T-cell (primary cell): ENCODE measurements at regions not wholly inside any gene's neighbourhood (a gene's known extent, or its start where the extent isn't known, plus 50 kb on each side); places are given as distances from the start of the nearest gene placed in this dataset.
"Not testable (repeated sequence)": the region's sequence is repeated elsewhere in the genome, so short reads cannot be mapped to it uniquely, and the experiment has no call there.

Experiments used
- ATAC-seq, 4 experiments: fragments of 200-7000 bp in 3 of 4; fragments of 150-1000 bp in 1 of 4; cut with Tn5 transposase; replicated peaks in 1 of 4; 1 replicate in 3 of 4; 2 replicates in 1 of 4; pipeline ENCODE4 v1.10.0; 2021; ENCODE audit warnings: moderate library complexity in 3 of 4, mild to moderate bottlenecking in 2 of 4, moderate number of reproducible peaks in 1 of 4
- CTCF ChIA-PET, 2 donors: fragments of 300-600 bp; sonication (Branson Sonifier 250); formaldehyde crosslinking; loops; one replicate each; lab custom pipeline; 2022; ENCODE audit warnings: antibody characterized with exemption in 2 of 2; lab: Charles Lee
- POLR2A ChIA-PET, 2 donors: fragments of 300-600 bp; sonication (Branson Sonifier 250); formaldehyde crosslinking; loops; one replicate each; lab custom pipeline; 2022; ENCODE audit warnings: antibody characterized with exemption in 2 of 2; lab: Charles Lee
- DNase-seq, 35 experiments: peaks; one replicate each; pipeline versions ENCODE4 v3.0.0 to v3.0.0-alpha.2; 2013 to 2023
- H3K27ac ChIP-seq: one replicate; pipeline ENCODE4 v1.5.1; 2013; ENCODE audit warnings: low read length
- H3K27me3 ChIP-seq, 2 experiments: replicated peaks in 1 of 2; 1 replicate in 1 of 2; 2 replicates in 1 of 2; pipeline versions ENCODE4 v1.6.1 to v1.7.0; 2013; ENCODE audit warnings: low read length in 1 of 2, mixed read lengths in 1 of 2; ENCODE audit not compliant: control insufficient read depth in 2 of 2, insufficient read depth in 2 of 2; ENCODE audit errors: extremely low read depth in 1 of 2
- H3K36me3 ChIP-seq, 2 donors: 1 replicate in 1 of 2; 2 replicates in 1 of 2; pipeline versions ENCODE4 v1.6.1 to v1.7.0; 2013; ENCODE audit warnings: low read length in 1 of 2; ENCODE audit not compliant: control insufficient read depth in 2 of 2, insufficient read depth in 1 of 2; ENCODE audit errors: extremely low read depth in 1 of 2
- H3K4me1 ChIP-seq, 2 experiments: 1 replicate in 1 of 2; 2 replicates in 1 of 2; pipeline versions ENCODE4 v1.6.1 to v1.7.0; 2013; ENCODE audit warnings: low read length in 2 of 2, mixed read lengths in 1 of 2; ENCODE audit not compliant: insufficient read depth in 2 of 2, control insufficient read depth in 1 of 2; ENCODE audit errors: extremely low read depth in 1 of 2
- H3K4me3 ChIP-seq, 2 donors: 1 replicate in 1 of 2; 2 replicates in 1 of 2; pipeline versions ENCODE4 v1.5.1 to v1.7.0; 2013; ENCODE audit warnings: mild to moderate bottlenecking in 2 of 2, low read length in 1 of 2, moderate library complexity in 1 of 2; ENCODE audit not compliant: control insufficient read depth in 1 of 2; ENCODE audit errors: extremely low read depth in 1 of 2
- H3K9me3 ChIP-seq: 2 replicates; pipeline ENCODE4 v1.7.0; 2013
- H3K27ac Mint-ChIP-seq, 2 donors: one replicate each; pipeline ENCODE4 v1.8.0; 2020 to 2021; ENCODE audit warnings: mild to moderate bottlenecking in 2 of 2, mixed read lengths in 2 of 2
- H3K27me3 Mint-ChIP-seq, 2 donors: one replicate each; pipeline ENCODE4 v1.8.0; 2021 to 2022; ENCODE audit warnings: mixed read lengths in 2 of 2
- H3K36me3 Mint-ChIP-seq: one replicate; pipeline ENCODE4 v1.8.0; 2021; ENCODE audit warnings: mixed read lengths
- H3K4me1 Mint-ChIP-seq, 3 donors: one replicate each; pipeline ENCODE4 v1.8.0; 2020 to 2022; ENCODE audit warnings: mixed read lengths in 3 of 3, mild to moderate bottlenecking in 1 of 3
- H3K4me3 Mint-ChIP-seq, 3 donors: one replicate each; pipeline ENCODE4 v1.8.0; 2020 to 2022; ENCODE audit warnings: mild to moderate bottlenecking in 3 of 3, mixed read lengths in 3 of 3, moderate library complexity in 3 of 3
- H3K9me3 Mint-ChIP-seq, 3 donors: one replicate each; pipeline ENCODE4 v1.8.0; 2020 to 2022; ENCODE audit warnings: mixed read lengths in 3 of 3
- WGBS: methylation state at CpG from one replicate; pipeline ENCODE4 v1.1.5; 2013; ENCODE audit warnings: missing lambda C conversion rate; ENCODE audit not compliant: insufficient coverage; 5-methylcytosine and 5-hydroxymethylcytosine counted together

- DNase-seq (no peak), ATAC-seq (no peak)
- H3K27ac ChIP-seq: no peak overlapping the region
- Mint-ChIP-seq H3K27ac (no peak overlapping the region), H3K9me3 (no peaks in the 10 kb centered on the region), H3K36me3 (no peaks in the 10 kb centered on the region), H3K4me3 (no peak overlapping the region), H3K27me3 (peaks cover 0 to 6% of the 10 kb centered on the region in 2 donors), H3K4me1 (no peaks in the 10 kb centered on the region)
- ChIA-PET POLR2A (no interaction called here), CTCF (interaction anchor here in 1 of 2 donors (0.9 kb wide), 1 partner anchor 9 kb away, joined by 4 read pairs; no protein-coding TSS in a partner anchor)
- H3K36me3 ChIP-seq: no peaks in the 10 kb centered on the region
- H3K4me3 ChIP-seq: no peak overlapping the region
- peaks cover 0 to 3% of the 10 kb centered on the region in 2 experiments for H3K27me3 ChIP-seq
- H3K4me1 ChIP-seq: no peaks in the 10 kb centered on the region
- WGBS: 81% methylated on average over 1 of the region's 2 CpGs
- no peaks in the 10 kb centered on the region for H3K9me3 ChIP-seq
Measured at GRCh38 chr7:32221736-32222135, 151.5 kb upstream of the PDE1C start.

- no CpG with 5 or more reads among the region's 2 CpGs for WGBS
- Mint-ChIP-seq H3K27me3 (peaks cover 0 to 6% of the 10 kb centered on the region in 2 donors), H3K4me1 (no peaks in the 10 kb centered on the region), H3K36me3 (no peaks in the 10 kb centered on the region), H3K4me3 (no peak overlapping the region), H3K9me3 (no peaks in the 10 kb centered on the region), H3K27ac (no peak overlapping the region)
- CTCF ChIA-PET: interaction anchor here in 1 of 2 donors (0.8 kb wide), 1 partner anchor 10 kb away, joined by 3 read pairs; no protein-coding TSS in a partner anchor
- Histone ChIP-seq H3K36me3 (no peaks in the 10 kb centered on the region), H3K4me3 (no peak overlapping the region), H3K27ac (no peak overlapping the region), H3K27me3 (peaks cover 0 to 3% of the 10 kb centered on the region in 2 experiments), H3K9me3 (no peaks in the 10 kb centered on the region), H3K4me1 (no peaks in the 10 kb centered on the region)
- ATAC-seq (no peak), DNase-seq (no peak)
- POLR2A ChIA-PET: no interaction called here
Measured at GRCh38 chr7:32221056-32221455, 150.8 kb upstream of the PDE1C start.

GRCh38 chr7:32219831-32220230 is 149.6 kb upstream of the PDE1C start:
- H3K36me3 Mint-ChIP-seq: not testable (repeated sequence)
- CTCF ChIA-PET: interaction anchor here in 1 of 2 donors (0.7 kb wide), 1 partner anchor 57 kb away, joined by 3 read pairs; no protein-coding TSS in a partner anchor

GRCh38 chr7:32219416-32219815 is 149.2 kb upstream of the PDE1C start:
- H3K4me3 Mint-ChIP-seq: no peak overlapping the region
- Histone ChIP-seq H3K27ac (no peak overlapping the region), H3K4me3 (no peak overlapping the region), H3K9me3 (no peaks in the 10 kb centered on the region), H3K4me1 (no peaks in the 10 kb centered on the region), H3K36me3 (no peaks in the 10 kb centered on the region), H3K27me3 (peaks cover 0 to 3% of the 10 kb centered on the region in 2 experiments)
- ATAC-seq (no peak), DNase-seq (no peak)
- CTCF ChIA-PET: no interaction called here
- H3K4me1 Mint-ChIP-seq: no peaks in the 10 kb centered on the region
- POLR2A ChIA-PET: no interaction called here
- 83% methylated on average over 2 of the region's 3 CpGs for WGBS
- no peaks in the 10 kb centered on the region for H3K36me3 Mint-ChIP-seq
- peaks cover 0 to 6% of the 10 kb centered on the region in 2 donors for H3K27me3 Mint-ChIP-seq
- no peaks in the 10 kb centered on the region for H3K9me3 Mint-ChIP-seq
- no peak overlapping the region for H3K27ac Mint-ChIP-seq

More at GRCh38 chr7:32219831-32220230, 149.6 kb upstream of the PDE1C start:
- ATAC-seq, H3K27ac ChIP-seq, H3K27me3 ChIP-seq, H3K9me3 Mint-ChIP-seq, H3K4me3 Mint-ChIP-seq, POLR2A ChIA-PET, H3K4me1 Mint-ChIP-seq, H3K4me3 ChIP-seq, H3K27ac Mint-ChIP-seq, H3K36me3 ChIP-seq, H3K27me3 Mint-ChIP-seq, H3K9me3 ChIP-seq, DNase-seq, H3K4me1 ChIP-seq: not testable (repeated sequence)
- WGBS: no CpG with 5 or more reads among the region's 1 CpG

GRCh38 chr7:32218741-32219288 is 148.6 kb upstream of the PDE1C start:
- no peaks in the 10 kb centered on the region for H3K36me3 ChIP-seq
- H3K4me3 Mint-ChIP-seq: no peak overlapping the region
- H3K4me1 Mint-ChIP-seq: no peaks in the 10 kb centered on the region
- no peaks in the 10 kb centered on the region for H3K9me3 Mint-ChIP-seq
- no peaks in the 10 kb centered on the region for H3K9me3 ChIP-seq
- no peak overlapping the region for H3K27ac ChIP-seq
- POLR2A ChIA-PET: no interaction called here
- CTCF ChIA-PET: no interaction called here
- peaks cover 0 to 6% of the 10 kb centered on the region in 2 donors for H3K27me3 Mint-ChIP-seq
- DNase-seq: no peak
- no peak overlapping the region for H3K27ac Mint-ChIP-seq
- H3K4me1 ChIP-seq: no peaks in the 10 kb centered on the region
- no peak overlapping the region for H3K4me3 ChIP-seq
- 86% methylated on average over 1 of the region's 3 CpGs for WGBS
- peaks cover 0 to 3% of the 10 kb centered on the region in 2 experiments for H3K27me3 ChIP-seq
- H3K36me3 Mint-ChIP-seq: no peaks in the 10 kb centered on the region
- no peak for ATAC-seq

- no CpG with 5 or more reads among the region's 1 CpG for WGBS
- Mint-ChIP-seq H3K27me3 (peaks cover 0 to 5% of the 10 kb centered on the region in 2 donors), H3K4me3 (no peak overlapping the region), H3K27ac (no peak overlapping the region), H3K4me1 (no peaks in the 10 kb centered on the region), H3K36me3 (no peaks in the 10 kb centered on the region), H3K9me3 (no peaks in the 10 kb centered on the region)
- no peak for DNase-seq
- CTCF ChIA-PET: no interaction called here
- POLR2A ChIA-PET: no interaction called here
- no peak for ATAC-seq
- no peak overlapping the region for H3K27ac ChIP-seq
- H3K4me1 ChIP-seq: no peaks in the 10 kb centered on the region
- H3K27me3 ChIP-seq: no peaks in the 10 kb centered on the region
- no peaks in the 10 kb centered on the region for H3K9me3 ChIP-seq
- H3K4me3 ChIP-seq: no peak overlapping the region
- H3K36me3 ChIP-seq: no peaks in the 10 kb centered on the region
Measured at GRCh38 chr7:32218154-32218467, 147.9 kb upstream of the PDE1C start.
